Nephron progenitor cell (in vitro differentiated cells): ENCODE measurements at regions not wholly inside any gene's neighbourhood (a gene's known extent, or its start where the extent isn't known, plus 50 kb on each side); places are given as distances from the start of the nearest gene placed in this dataset.

Experiments used
- DNase-seq: peaks from one replicate; pipeline ENCODE4 v3.0.0; 2021
- H3K27ac Mint-ChIP-seq: 2 replicates; pipeline ENCODE4 v1.8.0; 2021; ENCODE audit warnings: mild to moderate bottlenecking, moderate library complexity, mixed read lengths
- H3K27me3 Mint-ChIP-seq: 2 replicates; pipeline ENCODE4 v1.8.0; 2021; ENCODE audit warnings: mild to moderate bottlenecking, low read depth, mixed read lengths; ENCODE audit not compliant: poor library complexity
- H3K36me3 Mint-ChIP-seq: 2 replicates; pipeline ENCODE4 v1.8.0; 2021; ENCODE audit warnings: low read depth, mixed read lengths
- H3K4me1 Mint-ChIP-seq: 2 replicates; pipeline ENCODE4 v1.8.0; 2021; ENCODE audit warnings: mixed read lengths
- H3K4me3 Mint-ChIP-seq: 2 replicates; pipeline ENCODE4 v1.8.0; 2021; ENCODE audit warnings: mild to moderate bottlenecking, moderate library complexity, mixed read lengths
- H3K9me3 Mint-ChIP-seq: 2 replicates; pipeline ENCODE4 v1.8.0; 2021; ENCODE audit warnings: mild to moderate bottlenecking, moderate library complexity, mixed read lengths
- TF ChIP-seq, protein P1 (sequence below): fragments of 200-600 bp; sonication (generic); IDR thresholded peaks from 2 replicates; pipeline ENCODE4 v1.5.0; 2021; ENCODE audit warnings: antibody characterized with exemption

DNA sequence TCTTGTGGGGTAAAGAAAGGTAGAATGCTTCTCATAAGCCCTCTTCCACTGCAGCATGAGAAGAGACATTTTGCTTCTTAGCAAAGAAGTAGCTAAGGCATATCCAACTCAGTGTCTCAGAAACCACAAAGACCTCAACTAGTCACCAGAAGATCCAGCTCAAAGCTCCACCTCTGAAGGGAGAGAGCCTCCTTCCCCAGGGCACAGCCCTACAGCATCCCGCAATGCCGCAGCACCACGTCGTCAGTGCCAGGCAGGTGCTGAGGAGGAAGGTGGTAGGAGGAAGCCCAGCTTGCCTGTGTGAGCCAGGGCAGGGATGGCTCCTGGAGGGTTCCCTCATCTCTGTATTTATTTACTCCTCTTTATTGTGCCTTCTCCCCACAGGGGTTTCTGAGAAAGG, 385.6 kb upstream of the NPVF start:
- H3K27ac Mint-ChIP-seq: peak overlapping the region; percentile 96
- peaks cover 65% of the 10 kb centered on the region for H3K9me3 Mint-ChIP-seq
- TF ChIP-seq, protein P1, sequence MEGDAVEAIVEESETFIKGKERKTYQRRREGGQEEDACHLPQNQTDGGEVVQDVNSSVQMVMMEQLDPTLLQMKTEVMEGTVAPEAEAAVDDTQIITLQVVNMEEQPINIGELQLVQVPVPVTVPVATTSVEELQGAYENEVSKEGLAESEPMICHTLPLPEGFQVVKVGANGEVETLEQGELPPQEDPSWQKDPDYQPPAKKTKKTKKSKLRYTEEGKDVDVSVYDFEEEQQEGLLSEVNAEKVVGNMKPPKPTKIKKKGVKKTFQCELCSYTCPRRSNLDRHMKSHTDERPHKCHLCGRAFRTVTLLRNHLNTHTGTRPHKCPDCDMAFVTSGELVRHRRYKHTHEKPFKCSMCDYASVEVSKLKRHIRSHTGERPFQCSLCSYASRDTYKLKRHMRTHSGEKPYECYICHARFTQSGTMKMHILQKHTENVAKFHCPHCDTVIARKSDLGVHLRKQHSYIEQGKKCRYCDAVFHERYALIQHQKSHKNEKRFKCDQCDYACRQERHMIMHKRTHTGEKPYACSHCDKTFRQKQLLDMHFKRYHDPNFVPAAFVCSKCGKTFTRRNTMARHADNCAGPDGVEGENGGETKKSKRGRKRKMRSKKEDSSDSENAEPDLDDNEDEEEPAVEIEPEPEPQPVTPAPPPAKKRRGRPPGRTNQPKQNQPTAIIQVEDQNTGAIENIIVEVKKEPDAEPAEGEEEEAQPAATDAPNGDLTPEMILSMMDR: no peak
- peaks cover 51% of the 10 kb centered on the region for H3K4me1 Mint-ChIP-seq
- no peaks in the 10 kb centered on the region for H3K27me3 Mint-ChIP-seq
- no peak for DNase-seq
- peaks cover 39% of the 10 kb centered on the region for H3K36me3 Mint-ChIP-seq
- H3K4me3 Mint-ChIP-seq: no peak overlapping the region

DNA sequence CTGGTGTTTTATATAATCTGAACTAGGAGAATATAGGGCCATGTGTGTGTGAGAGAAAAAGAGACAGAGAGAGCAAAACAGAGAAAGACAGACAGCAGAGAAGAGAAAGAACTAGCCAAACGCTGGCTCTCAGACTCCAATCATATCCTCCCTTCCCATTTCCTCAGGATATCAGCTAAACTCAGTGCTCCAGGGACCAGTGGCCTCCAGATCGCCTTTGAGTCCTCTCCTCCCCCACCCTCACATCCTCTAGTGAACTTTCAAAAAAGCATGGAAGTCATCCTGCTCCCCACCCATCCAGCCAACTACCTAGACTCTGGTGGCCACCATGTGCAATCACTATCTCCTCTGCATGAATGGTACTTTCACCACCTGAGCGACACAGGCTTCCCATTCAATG, 386.1 kb upstream of the NPVF start:
- Mint-ChIP-seq H3K27ac (peak overlapping the region; percentile 96), H3K36me3 (peaks cover 39% of the 10 kb centered on the region), H3K4me1 (peaks cover 56% of the 10 kb centered on the region), H3K4me3 (peak overlapping the region; percentile 8), H3K9me3 (peaks cover 62% of the 10 kb centered on the region), H3K27me3 (no peaks in the 10 kb centered on the region)
- no peak for DNase-seq
- TF ChIP-seq, protein P1: no peak

DNA sequence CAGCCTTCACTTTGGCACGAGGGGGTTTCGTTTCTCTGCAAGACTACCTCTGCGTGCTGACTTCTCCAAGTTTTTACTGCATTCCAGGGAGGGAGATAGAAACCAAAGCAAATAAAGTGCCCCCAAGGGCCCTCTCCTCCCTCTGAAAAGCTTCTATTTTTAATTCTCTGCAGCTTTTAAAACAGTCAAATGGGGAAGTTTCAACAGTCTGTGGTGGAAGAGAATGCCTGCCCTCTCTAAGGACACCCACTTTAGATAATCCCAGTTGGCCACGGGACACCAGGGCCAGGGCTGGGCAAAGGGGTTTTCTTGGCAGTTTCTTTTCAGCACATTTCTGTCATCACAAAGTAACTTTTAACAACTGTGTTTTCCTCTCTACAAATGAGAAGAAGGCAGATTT, 386.7 kb upstream of the NPVF start:
- peaks cover 56% of the 10 kb centered on the region for H3K9me3 Mint-ChIP-seq
- no peak for DNase-seq
- H3K36me3 Mint-ChIP-seq: peaks cover 36% of the 10 kb centered on the region
- peak overlapping the region; percentile 8 for H3K4me3 Mint-ChIP-seq
- H3K27ac Mint-ChIP-seq: peak overlapping the region; percentile 96
- TF ChIP-seq, protein P1: no peak
- H3K27me3 Mint-ChIP-seq: no peaks in the 10 kb centered on the region
- peaks cover 61% of the 10 kb centered on the region for H3K4me1 Mint-ChIP-seq

DNA sequence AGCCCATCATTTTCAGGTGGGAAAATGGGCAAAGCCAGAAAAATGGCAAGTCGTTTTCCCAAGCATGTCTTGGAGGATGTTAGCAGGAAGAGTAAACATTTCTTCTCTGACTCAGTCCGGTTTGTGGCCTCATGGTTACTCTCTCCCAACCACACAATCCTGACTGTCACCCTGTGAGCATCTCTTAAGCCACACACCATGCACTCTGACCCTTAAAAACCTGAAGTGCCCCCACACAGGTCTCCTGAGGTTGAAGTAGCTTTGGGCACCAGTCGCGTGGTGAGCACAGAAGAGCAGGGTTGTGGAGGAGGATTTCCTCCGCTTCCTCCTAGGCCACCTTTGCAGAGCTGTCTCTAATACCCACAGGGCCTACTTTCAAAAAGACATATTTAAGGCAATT, 387.3 kb upstream of the NPVF start:
- Mint-ChIP-seq H3K36me3 (peaks cover 34% of the 10 kb centered on the region), H3K27me3 (no peaks in the 10 kb centered on the region), H3K4me1 (peaks cover 65% of the 10 kb centered on the region), H3K27ac (no peak overlapping the region), H3K4me3 (no peak overlapping the region), H3K9me3 (peaks cover 50% of the 10 kb centered on the region)
- TF ChIP-seq, protein P1: no peak
- DNase-seq: no peak

DNA sequence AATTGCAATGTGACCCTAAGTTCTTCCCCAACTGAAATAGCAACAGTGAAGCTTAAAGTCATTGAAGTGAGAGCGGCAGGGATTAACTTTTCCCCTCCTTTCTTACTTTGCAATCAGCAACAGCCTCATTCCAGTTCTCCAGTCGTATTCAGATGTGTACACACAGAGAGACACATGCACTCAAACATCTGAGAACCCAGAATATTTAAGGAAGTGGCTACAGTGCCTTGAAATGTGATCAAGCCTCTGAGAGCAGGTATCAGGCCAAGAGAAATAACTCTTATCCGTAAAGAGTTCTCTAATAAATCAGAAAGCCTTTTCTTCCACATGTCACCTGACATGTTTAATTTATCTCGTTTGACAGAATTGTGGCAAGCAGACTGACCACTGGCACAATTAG, 388.9 kb upstream of the NPVF start:
- TF ChIP-seq, protein P1: no peak
- Mint-ChIP-seq H3K27me3 (no peaks in the 10 kb centered on the region), H3K36me3 (peaks cover 22% of the 10 kb centered on the region), H3K4me3 (peak overlapping the region; percentile 3), H3K27ac (peak overlapping the region; percentile 86), H3K9me3 (peaks cover 38% of the 10 kb centered on the region), H3K4me1 (peaks cover 68% of the 10 kb centered on the region)
- no peak for DNase-seq

DNA sequence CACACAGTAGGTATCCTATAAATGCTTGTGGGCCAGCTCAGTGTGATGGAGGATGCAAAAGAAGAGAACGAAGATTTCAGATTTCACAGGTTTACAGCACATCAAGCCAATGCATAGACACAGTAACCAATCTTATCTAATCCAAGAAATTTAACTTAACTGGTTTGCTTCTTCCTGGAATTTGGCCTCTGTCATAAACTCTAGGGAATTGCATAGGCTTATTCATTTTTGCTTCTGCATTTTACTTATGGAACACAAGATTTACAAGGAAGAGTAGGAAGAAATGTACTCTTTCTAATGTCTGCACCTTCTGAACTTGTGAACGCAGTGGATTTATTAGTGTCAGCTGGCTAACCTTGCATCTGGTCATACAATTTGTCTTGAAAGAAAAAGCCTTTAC, 389.4 kb upstream of the NPVF start:
- no peak for DNase-seq
- peaks cover 72% of the 10 kb centered on the region for H3K4me1 Mint-ChIP-seq
- TF ChIP-seq, protein P1: no peak
- H3K36me3 Mint-ChIP-seq: peaks cover 24% of the 10 kb centered on the region
- no peak overlapping the region for H3K27ac Mint-ChIP-seq
- H3K4me3 Mint-ChIP-seq: no peak overlapping the region
- H3K27me3 Mint-ChIP-seq: no peaks in the 10 kb centered on the region
- peaks cover 38% of the 10 kb centered on the region for H3K9me3 Mint-ChIP-seq
